Urinary bladder (tissue), 3 donors: ENCODE measurements at regions not wholly inside any gene's neighbourhood (a gene's known extent, or its start where the extent isn't known, plus 50 kb on each side); places are given as distances from the start of the nearest gene placed in this dataset.
A peak's percentile ranks its signal among the peaks of the same experiment; 100 is the strongest.

Experiments
- DNase-seq: peaks from one replicate; pipeline ENCODE4 v3.0.0-alpha.2; 2015; ENCODE audit errors: extremely low spot score
- H3K27ac ChIP-seq: one replicate; pipeline ENCODE4 v1.5.1; 2013; ENCODE audit warnings: low read depth, mild to moderate bottlenecking, moderate library complexity
- H3K36me3 ChIP-seq: one replicate; pipeline ENCODE4 v1.6.1; 2013; ENCODE audit warnings: mild to moderate bottlenecking, moderate library complexity; ENCODE audit not compliant: insufficient read depth
- H3K4me1 ChIP-seq: one replicate; pipeline ENCODE4 v1.6.1; 2013; ENCODE audit warnings: mild to moderate bottlenecking, moderate library complexity; ENCODE audit not compliant: insufficient read depth
- H3K4me3 ChIP-seq: one replicate; pipeline ENCODE4 v1.5.1; 2013; ENCODE audit warnings: low read depth, low read length
- WGBS: extraction: QIAGEN DNeasy Blood & Tissue Kit; methylation state at CpG from one replicate; pipeline ENCODE4 v1.1.7; 2013; 5-methylcytosine and 5-hydroxymethylcytosine counted together
- donor health status: healthy with polysubstance abuse.
- donor health status: healthy.

DNA sequence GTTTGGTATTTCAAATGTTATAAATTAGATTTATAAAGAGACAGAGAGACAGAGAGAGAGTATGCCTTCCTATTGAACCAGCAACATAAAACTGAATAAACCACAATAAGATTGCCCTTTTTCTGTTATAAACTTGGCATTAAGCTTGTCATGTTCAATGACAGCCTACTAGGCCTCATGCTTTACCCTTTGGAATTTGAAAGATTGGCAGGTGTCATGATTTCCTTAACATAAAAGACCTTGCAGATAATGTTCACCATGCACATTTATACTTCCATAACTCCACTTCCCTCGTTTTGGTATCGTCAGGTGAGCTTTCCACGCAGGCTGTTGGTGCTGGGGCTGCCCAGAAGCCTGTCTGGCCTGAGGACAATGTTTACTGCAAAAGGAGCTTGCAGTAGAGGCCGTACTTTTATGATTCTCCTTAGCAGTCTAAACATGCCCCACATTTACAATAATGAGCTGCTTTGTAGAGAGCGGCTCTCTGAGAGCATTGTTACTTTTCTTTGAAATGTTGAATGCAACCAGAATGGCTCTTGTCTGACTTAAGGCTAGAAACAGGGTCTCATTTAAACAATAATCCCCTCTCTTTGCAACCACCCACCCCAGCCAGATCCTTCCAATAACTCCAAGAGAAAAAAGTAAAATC, 379.1 kb upstream of the ATP5MC3 start:
- DNase-seq, result no peak
- WGBS, result 65% methylated on average over 5 of the region's 5 CpGs
- no peak overlapping the region for H3K4me3 ChIP-seq
- H3K4me1 ChIP-seq, result no peaks in the 10 kb centered on the region
- no peak overlapping the region for H3K27ac ChIP-seq
- H3K36me3 ChIP-seq, result no peaks in the 10 kb centered on the region

DNA sequence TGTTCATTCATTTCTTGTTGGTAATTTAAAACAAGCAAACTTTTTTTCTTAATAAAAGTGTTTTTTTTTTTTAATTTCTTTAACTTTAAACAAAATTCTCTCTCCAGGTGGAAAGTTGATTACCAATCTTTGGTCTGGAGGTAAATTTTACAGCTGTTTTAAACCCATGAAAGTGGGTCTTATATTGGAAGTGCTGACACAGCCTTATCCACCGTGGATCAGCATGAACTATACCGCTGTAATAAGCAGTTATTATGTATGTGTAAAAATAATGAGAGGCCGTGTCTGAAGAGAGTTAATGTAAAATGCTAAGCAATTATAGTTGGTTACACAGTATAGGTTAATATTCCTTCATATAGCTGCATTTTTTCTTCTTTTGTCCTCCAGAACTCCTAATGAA, 378.1 kb upstream of the ATP5MC3 start:
- Histone ChIP-seq H3K36me3 (no peaks in the 10 kb centered on the region), H3K4me3 (no peak overlapping the region), H3K27ac (no peak overlapping the region), H3K4me1 (no peaks in the 10 kb centered on the region)
- no peak for DNase-seq
- 86% methylated on average over 3 of the region's 3 CpGs for WGBS

DNA sequence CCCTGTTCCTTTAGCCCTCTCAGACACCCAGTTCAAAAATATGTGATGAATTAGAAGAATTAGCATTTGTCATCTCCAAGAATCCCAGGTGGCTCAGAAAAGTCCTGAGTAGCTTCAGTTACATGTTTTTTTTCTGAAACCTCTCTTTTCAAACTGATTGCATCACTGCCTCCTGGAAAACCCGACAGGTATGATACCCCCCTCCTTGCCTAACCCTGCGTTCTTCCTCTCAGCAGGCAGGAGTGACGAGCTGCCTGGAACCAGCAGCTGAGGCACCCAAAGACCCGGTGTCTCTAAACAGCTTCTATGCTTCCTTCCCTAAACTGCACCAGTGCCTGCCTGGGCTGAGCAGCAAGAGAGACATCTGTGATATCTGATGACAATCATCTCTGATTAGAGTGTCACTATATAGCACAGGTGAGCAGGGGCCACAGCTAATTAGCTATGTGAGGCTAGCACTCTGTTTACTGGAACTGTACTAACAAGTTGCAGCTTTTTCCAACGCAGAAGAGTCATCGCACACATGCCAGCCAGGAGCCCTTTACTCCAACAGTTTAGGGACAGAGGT, 376.4 kb upstream of the ATP5MC3 start:
- Histone ChIP-seq H3K27ac (no peak overlapping the region), H3K36me3 (no peaks in the 10 kb centered on the region), H3K4me1 (peaks cover 1% of the 10 kb centered on the region), H3K4me3 (no peak overlapping the region)
- no peak for DNase-seq
- WGBS, result 71% methylated on average over 6 of the region's 6 CpGs

DNA sequence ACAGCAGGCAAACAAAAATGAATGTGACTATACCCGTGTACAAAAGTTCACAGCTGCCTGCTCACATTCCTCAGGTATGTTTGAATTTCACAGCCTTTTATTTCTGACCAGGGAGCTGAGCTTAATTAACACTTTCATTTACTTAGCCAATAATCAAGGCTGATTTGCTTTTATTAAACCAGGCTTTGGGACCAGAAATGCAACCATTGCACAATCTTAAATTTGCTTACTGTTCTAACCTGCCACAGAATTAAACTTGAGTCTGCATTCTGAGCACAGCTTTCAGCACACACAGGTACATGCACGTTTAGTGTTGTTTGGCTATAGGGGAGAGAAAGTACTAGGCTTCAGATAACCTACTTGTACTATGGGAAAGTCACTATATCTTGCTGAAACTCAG, 372.4 kb upstream of the ATP5MC3 start:
- no peak for DNase-seq
- 53% methylated on average over 2 of the region's 2 CpGs for WGBS
- Histone ChIP-seq H3K4me3 (no peak overlapping the region), H3K4me1 (peaks cover 1% of the 10 kb centered on the region), H3K27ac (no peak overlapping the region), H3K36me3 (no peaks in the 10 kb centered on the region)

DNA sequence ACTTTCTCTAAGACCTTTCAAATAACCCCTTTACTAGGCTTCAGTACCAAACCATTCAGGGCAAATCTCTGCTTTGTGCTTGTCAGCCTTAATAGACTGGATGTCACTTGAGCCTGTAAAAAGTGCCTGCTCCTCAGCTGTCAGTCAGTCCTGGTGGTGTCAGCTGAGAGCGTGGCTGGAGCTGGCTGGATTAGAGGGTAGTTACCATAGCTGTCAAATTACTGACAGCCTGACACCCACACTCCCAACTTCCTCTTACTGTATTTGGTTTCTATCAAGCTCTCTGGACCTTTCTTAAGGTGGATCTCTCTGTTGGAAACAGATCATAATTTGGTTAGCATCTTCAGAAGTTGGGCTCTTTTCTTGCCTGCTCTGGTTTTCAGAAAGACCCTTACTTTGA, 371.4 kb upstream of the ATP5MC3 start:
- no peak for DNase-seq
- peaks cover 1% of the 10 kb centered on the region for H3K4me1 ChIP-seq
- no peak overlapping the region for H3K4me3 ChIP-seq
- no peak overlapping the region for H3K27ac ChIP-seq
- H3K36me3 ChIP-seq, result no peaks in the 10 kb centered on the region
- WGBS, result 41% methylated on average over 1 of the region's 1 CpG

DNA sequence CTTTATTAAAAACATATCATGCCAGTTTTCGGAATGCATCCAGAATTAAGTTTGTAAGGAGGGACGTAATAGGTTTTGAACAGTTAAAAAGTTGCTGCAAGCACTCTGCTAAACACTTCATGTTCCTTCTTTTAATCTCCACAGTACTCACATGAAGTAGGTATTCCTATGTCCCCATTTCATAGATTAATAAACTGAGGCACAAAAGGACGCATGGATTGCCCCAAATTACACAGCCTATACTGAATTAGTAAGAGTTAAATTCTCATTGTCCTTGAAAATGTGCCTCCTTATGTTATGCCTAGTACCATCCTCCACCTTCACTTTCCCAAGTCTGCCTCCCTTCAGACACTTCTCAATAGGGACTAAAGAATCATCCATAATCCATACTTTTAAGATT, 358.9 kb upstream of the ATP5MC3 start:
- H3K4me1 ChIP-seq, result no peaks in the 10 kb centered on the region
- H3K36me3 ChIP-seq, result no peaks in the 10 kb centered on the region
- no peak overlapping the region for H3K27ac ChIP-seq
- no peak for DNase-seq
- no peak overlapping the region for H3K4me3 ChIP-seq
- WGBS, result 94% methylated on average over 3 of the region's 3 CpGs

DNA sequence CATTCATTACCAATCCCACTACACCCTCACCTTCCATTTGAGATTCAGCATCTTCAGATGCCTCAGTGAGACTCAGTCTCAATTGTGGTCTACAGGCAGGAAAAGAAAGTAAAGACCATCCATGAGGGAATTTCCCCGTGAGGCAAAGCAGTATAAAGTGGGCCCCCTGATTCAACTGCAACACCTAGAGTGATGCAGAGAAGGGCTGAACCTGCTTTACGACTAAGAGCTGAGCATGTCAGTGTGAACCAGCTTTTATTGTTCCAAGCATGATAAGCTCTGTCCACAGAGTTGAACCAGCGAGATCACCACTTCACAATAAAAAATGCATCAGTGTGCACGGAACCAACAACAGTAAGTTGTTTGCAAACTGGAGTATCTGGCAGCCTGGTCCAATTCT, 357.6 kb upstream of the ATP5MC3 start:
- 66% methylated on average over 4 of the region's 4 CpGs for whole genome bisulfite sequencing

DNA sequence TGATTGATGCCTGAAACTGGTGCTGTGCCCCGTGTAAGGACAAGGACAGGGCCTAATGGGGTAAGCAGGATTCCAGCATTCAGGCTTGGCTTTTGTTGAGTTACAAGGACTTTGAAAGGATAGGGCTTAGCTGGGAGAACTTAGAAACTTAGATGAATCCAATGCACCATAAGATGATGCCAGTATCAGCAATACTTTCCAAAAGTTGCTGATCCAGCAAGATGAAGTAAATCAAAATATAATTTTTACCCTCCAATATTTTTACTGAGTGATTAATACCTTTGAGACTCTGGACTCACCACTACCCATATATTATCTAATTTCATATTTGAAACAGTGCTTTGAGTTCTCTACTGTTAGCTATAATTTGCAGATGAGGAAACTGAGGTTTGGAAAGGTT, 354.5 kb upstream of the ATP5MC3 start:
- H3K27ac ChIP-seq, result no peak overlapping the region
- no peaks in the 10 kb centered on the region for H3K36me3 ChIP-seq
- DNase-seq, result no peak
- no peak overlapping the region for H3K4me3 ChIP-seq
- 56% methylated on average over 1 of the region's 1 CpG for WGBS
- no peaks in the 10 kb centered on the region for H3K4me1 ChIP-seq

More for the DNA sequence above, 357.6 kb upstream of the ATP5MC3 start:
- Histone ChIP-seq H3K4me3 (no peak overlapping the region), H3K4me1 (no peaks in the 10 kb centered on the region), H3K36me3 (no peaks in the 10 kb centered on the region), H3K27ac (no peak overlapping the region)
- no peak for DNase-seq

DNA sequence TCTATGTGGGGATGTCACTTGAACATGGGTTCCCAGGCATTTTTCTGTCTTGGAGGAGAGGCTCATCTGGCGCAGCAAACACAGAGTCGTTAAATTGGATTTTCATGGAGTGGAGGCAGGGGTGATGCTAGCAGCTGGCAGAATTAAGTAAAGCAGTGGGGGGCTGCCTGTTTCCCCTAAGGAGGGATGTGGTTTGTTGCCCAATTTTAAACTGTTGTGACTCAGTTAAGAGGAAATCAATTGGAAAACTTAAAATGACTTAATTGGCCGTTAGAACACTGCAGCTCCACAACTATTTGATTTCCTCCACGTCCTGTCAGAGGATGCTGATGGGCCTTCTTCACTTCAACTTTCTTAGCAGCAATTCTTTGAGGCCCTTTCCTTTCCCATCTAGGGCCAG, 354.1 kb upstream of the ATP5MC3 start:
- Histone ChIP-seq H3K36me3 (no peaks in the 10 kb centered on the region), H3K27ac (no peak overlapping the region), H3K4me1 (no peaks in the 10 kb centered on the region), H3K4me3 (no peak overlapping the region)
- no peak for DNase-seq
- WGBS, result 84% methylated on average over 4 of the region's 4 CpGs

DNA sequence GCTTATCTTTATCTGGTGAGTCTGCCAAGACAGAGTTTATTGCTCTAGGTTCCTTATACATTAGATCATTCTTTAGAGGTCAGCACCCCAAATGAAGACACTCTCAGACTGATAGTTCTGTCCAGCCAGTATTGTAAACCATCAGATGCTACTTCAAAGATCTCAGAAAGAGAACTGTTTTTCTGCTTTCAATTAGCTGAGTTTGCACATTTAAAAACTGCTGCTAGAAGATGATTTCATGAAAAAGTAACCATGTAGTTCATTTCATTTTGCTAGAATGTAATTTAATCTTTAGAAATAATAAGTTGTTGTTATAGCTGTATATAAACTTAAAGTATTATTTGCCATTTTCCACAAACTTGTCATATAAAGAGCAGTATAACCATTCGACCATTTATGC, 344.5 kb upstream of the ATP5MC3 start:
- Histone ChIP-seq H3K36me3 (no peaks in the 10 kb centered on the region), H3K4me3 (no peak overlapping the region), H3K4me1 (no peaks in the 10 kb centered on the region), H3K27ac (no peak overlapping the region)
- 59% methylated on average over 1 of the region's 1 CpG for WGBS
- no peak for DNase-seq

DNA sequence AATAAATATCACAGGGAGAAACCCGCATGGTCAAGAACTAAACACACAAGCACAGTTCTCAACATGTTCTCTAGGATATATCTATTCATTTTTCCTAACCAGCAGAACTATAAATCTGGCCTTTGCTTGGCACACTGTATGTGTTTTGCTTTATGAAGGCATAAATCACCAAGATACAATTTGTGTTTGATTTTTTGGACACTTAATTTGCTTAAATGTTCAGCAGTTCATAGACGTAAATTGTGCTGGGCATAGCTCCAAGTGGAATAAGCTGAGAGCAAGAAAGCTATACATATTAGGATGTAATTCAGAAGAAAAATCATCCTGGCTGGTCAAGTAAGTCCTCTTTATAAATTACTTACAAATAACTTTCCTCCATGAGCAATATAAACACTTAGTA, 341.5 kb upstream of the ATP5MC3 start:
- peak; percentile 60 for DNase-seq
- H3K36me3 ChIP-seq, result no peaks in the 10 kb centered on the region
- H3K4me3 ChIP-seq, result no peak overlapping the region
- H3K4me1 ChIP-seq, result no peaks in the 10 kb centered on the region
- H3K27ac ChIP-seq, result no peak overlapping the region
- WGBS, result 26% methylated on average over 2 of the region's 2 CpGs

DNA sequence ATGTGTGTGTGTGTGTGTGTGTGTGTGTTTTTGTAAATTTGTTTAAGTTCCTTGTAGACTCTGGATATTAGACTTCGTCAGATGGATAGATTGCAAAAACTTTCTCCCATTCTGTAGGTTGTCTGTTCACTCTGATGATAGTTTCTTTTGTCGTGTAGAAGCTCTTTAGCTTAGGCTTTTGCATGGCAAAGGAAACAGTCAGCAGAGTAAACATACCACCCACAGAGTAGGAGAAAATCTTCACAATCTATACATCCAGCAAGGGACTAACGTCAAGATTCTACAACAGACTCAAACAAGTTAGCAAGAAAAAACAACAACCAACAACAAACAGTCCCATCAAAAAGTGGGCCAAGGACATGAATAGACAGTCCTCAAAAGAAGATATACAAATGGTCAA, 336.7 kb upstream of the ATP5MC3 start:
- no peak overlapping the region for H3K4me3 ChIP-seq
- no peaks in the 10 kb centered on the region for H3K4me1 ChIP-seq
- DNase-seq, result no peak
- WGBS, result 46% methylated on average over 3 of the region's 3 CpGs
- no peak overlapping the region for H3K27ac ChIP-seq
- H3K36me3 ChIP-seq, result no peaks in the 10 kb centered on the region

DNA sequence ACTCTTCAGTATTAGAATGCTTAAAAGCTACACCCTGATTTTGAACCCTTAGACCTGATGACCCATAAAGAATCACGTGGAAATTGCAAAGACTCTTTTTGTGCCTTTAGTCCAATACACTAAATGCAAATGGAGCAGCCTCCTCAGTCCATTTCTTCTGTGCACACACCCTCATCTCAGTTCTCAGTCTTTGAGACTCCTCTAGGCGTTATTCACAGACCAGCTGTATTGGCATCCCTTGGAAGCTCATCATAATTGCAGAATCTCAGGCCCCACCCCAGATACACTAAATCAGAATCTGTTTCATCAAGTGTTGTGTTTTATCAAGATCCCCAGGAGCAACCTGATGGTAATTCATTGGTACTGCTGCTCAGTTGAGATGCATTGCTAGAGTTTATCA, 335.0 kb upstream of the ATP5MC3 start:
- H3K27ac ChIP-seq, result no peak overlapping the region
- no peak overlapping the region for H3K4me3 ChIP-seq
- H3K36me3 ChIP-seq, result no peaks in the 10 kb centered on the region
- DNase-seq, result no peak
- no peaks in the 10 kb centered on the region for H3K4me1 ChIP-seq
- 82% methylated on average over 2 of the region's 2 CpGs for WGBS

DNA sequence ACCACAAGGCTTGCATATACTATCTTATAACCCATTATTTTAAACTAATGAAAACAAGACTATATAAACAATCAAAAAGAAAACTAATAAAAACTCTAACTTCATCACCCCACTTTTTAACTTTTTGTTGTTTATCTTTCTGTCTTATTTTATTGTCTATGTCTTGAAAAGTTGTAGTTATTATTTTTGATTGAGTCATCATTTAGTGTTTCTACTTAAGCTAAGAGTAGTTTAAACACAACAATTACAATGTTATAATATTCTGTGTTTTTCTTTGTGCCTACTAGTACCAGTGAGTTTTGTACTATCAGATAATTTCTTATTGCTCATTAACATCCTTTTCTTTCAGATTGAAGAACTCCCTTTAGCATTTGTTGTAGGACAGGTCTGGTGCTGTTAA, 318.7 kb upstream of the ATP5MC3 start:
- Histone ChIP-seq H3K4me1 (no peaks in the 10 kb centered on the region), H3K27ac (no peak overlapping the region), H3K36me3 (no peaks in the 10 kb centered on the region), H3K4me3 (no peak overlapping the region)
- DNase-seq, result no peak

DNA sequence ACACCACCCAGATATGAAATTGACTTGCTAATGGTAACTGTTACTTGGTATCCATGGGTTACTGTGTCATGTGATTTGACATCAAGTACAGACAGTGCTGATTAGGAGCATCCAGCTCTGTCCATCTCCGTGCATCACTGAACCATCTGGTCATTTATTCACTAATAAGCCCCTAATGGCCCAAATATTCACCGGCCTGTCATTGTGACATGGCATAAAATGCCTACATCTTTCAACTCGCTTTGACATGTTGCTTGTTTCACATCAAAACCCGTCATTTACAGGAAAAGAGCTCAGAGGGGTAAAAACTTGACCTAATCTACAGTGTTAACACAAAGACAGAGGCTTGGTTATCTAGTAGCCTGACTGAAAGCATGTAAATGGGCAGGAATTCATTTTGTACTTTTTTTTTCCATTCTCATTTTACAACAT, 308.9 kb upstream of the ATP5MC3 start:
- WGBS, result 49% methylated on average over 4 of the region's 4 CpGs
- no peak overlapping the region for H3K27ac ChIP-seq
- no peak overlapping the region for H3K4me3 ChIP-seq
- H3K36me3 ChIP-seq, result no peaks in the 10 kb centered on the region
- DNase-seq, result peak; percentile 23
- no peaks in the 10 kb centered on the region for H3K4me1 ChIP-seq
